Liver (tissue), 8 donors: ENCODE measurements at regions not wholly inside any gene's neighbourhood (a gene's known extent, or its start where the extent isn't known, plus 50 kb on each side); places are given as distances from the start of the nearest gene placed in this dataset.

Experiments used
- DNase-seq: peaks from one replicate; pipeline ENCODE4 v3.0.0-alpha.2; 2017; ENCODE audit warnings: low spot score
- H3K27ac ChIP-seq, 2 donors: one replicate each; pipeline ENCODE4 v1.7.0; 2013; ENCODE audit warnings: inconsistent platforms in 2 of 2, low read length in 2 of 2, control low read depth in 1 of 2, low read depth in 1 of 2, mild to moderate bottlenecking in 1 of 2
- H3K27me3 ChIP-seq, 4 donors: one replicate each; pipeline versions ENCODE4 v1.6.1 to v1.7.0; 2013; ENCODE audit warnings: low read length in 3 of 4, inconsistent platforms in 1 of 4, mild to moderate bottlenecking in 1 of 4, moderate library complexity in 1 of 4; ENCODE audit not compliant: control insufficient read depth in 4 of 4, insufficient read depth in 4 of 4
- H3K36me3 ChIP-seq, 4 donors: one replicate each; pipeline versions ENCODE4 v1.6.1 to v1.7.0; 2013; ENCODE audit warnings: low read length in 3 of 4, mild to moderate bottlenecking in 3 of 4, low read depth in 1 of 4, moderate library complexity in 1 of 4; ENCODE audit not compliant: control insufficient read depth in 4 of 4, insufficient read depth in 3 of 4
- H3K4me1 ChIP-seq, 4 donors: one replicate each; pipeline versions ENCODE4 v1.6.1 to v1.7.0; 2013; ENCODE audit warnings: low read length in 3 of 4, mild to moderate bottlenecking in 3 of 4, moderate library complexity in 1 of 4; ENCODE audit not compliant: control insufficient read depth in 4 of 4, insufficient read depth in 4 of 4
- H3K4me3 ChIP-seq, 3 donors: one replicate each; pipeline versions ENCODE4 v1.6.1 to v1.7.0; 2013; ENCODE audit warnings: low read length in 3 of 3, control low read depth in 1 of 3, low read depth in 1 of 3, mild to moderate bottlenecking in 1 of 3
- H3K9ac ChIP-seq, 2 donors: one replicate each; pipeline ENCODE4 v1.7.0; 2013; ENCODE audit warnings: low read length in 2 of 2, mild to moderate bottlenecking in 2 of 2, moderate library complexity in 2 of 2, control low read depth in 1 of 2, low read depth in 1 of 2
- H3K9me3 ChIP-seq, 4 donors: one replicate each; pipeline versions ENCODE4 v1.6.1 to v1.7.0; 2013; ENCODE audit warnings: low read length in 3 of 4; ENCODE audit not compliant: control insufficient read depth in 4 of 4
- EGR1 ChIP-seq, 2 donors: IDR thresholded peaks; 2 replicates each; pipeline ENCODE4 v1.6.1; 2016 to 2018; ENCODE audit warnings: antibody characterized with exemption in 2 of 2, low read depth in 2 of 2
- FOXA1 ChIP-seq: IDR thresholded peaks from 2 replicates; pipeline ENCODE4 v1.6.1; 2016; ENCODE audit warnings: antibody characterized with exemption
- FOXA2 ChIP-seq: IDR thresholded peaks from 2 replicates; pipeline ENCODE4 v1.6.1; 2016; ENCODE audit warnings: antibody characterized with exemption
- GABPA ChIP-seq, 2 donors: IDR thresholded peaks in 1 of 2; conservative IDR thresholded peaks in 1 of 2; 2 replicates each; pipeline ENCODE4 v1.6.1; 2016; ENCODE audit warnings: antibody characterized with exemption in 2 of 2, mild to moderate bottlenecking in 1 of 2, moderate library complexity in 1 of 2
- HNF4A ChIP-seq, 2 donors: conservative IDR thresholded peaks; 2 replicates each; pipeline ENCODE4 v1.6.1; 2016; ENCODE audit warnings: antibody characterized with exemption in 2 of 2, mild to moderate bottlenecking in 2 of 2
- HNF4G ChIP-seq: IDR thresholded peaks from 2 replicates; pipeline ENCODE4 v1.6.1; 2016; ENCODE audit warnings: antibody characterized with exemption
- JUND ChIP-seq, 2 donors: IDR thresholded peaks; 2 replicates each; pipeline ENCODE4 v1.6.1; 2016; ENCODE audit warnings: antibody characterized with exemption in 2 of 2
- NR2F2 ChIP-seq: IDR thresholded peaks from 2 replicates; pipeline ENCODE4 v1.6.1; 2016; ENCODE audit warnings: antibody characterized with exemption
- RAD21 ChIP-seq, 2 donors: IDR thresholded peaks; 2 replicates each; pipeline ENCODE4 v1.6.1; 2016; ENCODE audit warnings: antibody characterized with exemption in 2 of 2, mild to moderate bottlenecking in 2 of 2
- RXRA ChIP-seq, 2 donors: IDR thresholded peaks; 2 replicates each; pipeline ENCODE4 v1.6.1; 2017 to 2018; ENCODE audit warnings: antibody characterized with exemption in 2 of 2, mild to moderate bottlenecking in 1 of 2
- SP1 ChIP-seq: IDR thresholded peaks from 2 replicates; pipeline ENCODE4 v1.6.1; 2018; ENCODE audit warnings: antibody characterized with exemption, mild to moderate bottlenecking
- TAF1 ChIP-seq: conservative IDR thresholded peaks from 2 replicates; pipeline ENCODE4 v1.6.1; 2016; ENCODE audit warnings: antibody characterized with exemption, mild to moderate bottlenecking
- YY1 ChIP-seq: IDR thresholded peaks from 2 replicates; pipeline ENCODE4 v1.6.1; 2016; ENCODE audit warnings: antibody characterized with exemption, mild to moderate bottlenecking
- WGBS: extraction: QIAGEN DNeasy Blood & Tissue Kit; methylation state at CpG from one replicate; pipeline ENCODE4 v1.1.7; 2013; 5-methylcytosine and 5-hydroxymethylcytosine counted together
- TF ChIP-seq, protein P1 (sequence below): IDR thresholded peaks from 2 replicates; pipeline ENCODE4 v1.6.1; 2016; ENCODE audit warnings: antibody characterized with exemption
- TF ChIP-seq, protein P2 (sequence below): IDR thresholded peaks from 2 replicates; pipeline ENCODE4 v1.6.1; 2016; ENCODE audit warnings: antibody characterized with exemption
- TF ChIP-seq, protein P3 (sequence below): IDR thresholded peaks from 2 replicates; pipeline ENCODE4 v1.6.1; 2016; ENCODE audit warnings: antibody characterized with exemption, mild to moderate bottlenecking
- TF ChIP-seq, protein P4 (sequence below): IDR thresholded peaks from 2 replicates; pipeline ENCODE4 v1.6.1; 2016; ENCODE audit warnings: antibody characterized with exemption
- TF ChIP-seq, protein P5 (sequence below): fragments of 150-350 bp; IDR thresholded peaks from 2 replicates; pipeline ENCODE4 v1.5.1; 2017; ENCODE audit warnings: improper control_type of control experiment, low read depth, low read length; ENCODE audit not compliant: missing input control
- donor health status: healthy.
- donor health status: healthy.
- donor health status: healthy.
- donor health status: healthy.
- donor health status: healthy.

DNA sequence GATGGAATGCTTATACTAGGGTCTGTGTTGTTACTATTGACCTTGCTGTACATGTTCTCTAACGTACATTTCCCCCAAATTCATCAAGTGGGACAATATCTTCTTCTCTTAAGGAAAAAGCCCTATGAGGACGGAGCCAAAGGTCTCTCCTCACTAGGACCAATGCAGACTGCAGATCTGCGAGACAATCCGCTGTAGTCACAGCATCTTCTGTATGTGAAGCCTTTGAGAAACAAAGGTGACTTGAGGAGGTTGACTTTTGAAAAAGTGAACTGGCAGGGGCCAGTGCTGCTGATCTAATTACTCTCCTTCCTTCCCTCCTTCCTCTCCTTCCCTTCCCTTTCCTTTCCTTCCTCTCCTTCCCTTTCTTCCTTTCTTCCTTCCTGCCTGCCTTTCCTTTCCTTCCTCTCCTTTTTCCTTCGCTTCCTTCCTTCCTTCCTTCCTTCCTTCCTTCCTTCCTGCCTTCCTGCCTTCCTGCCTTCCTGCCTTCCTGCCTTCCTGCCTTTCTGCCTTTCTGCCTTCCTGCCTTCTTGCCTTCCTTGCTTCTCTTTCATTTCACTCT, 71.1 kb upstream of the BASP1 start:
- Histone ChIP-seq H3K36me3 (no peaks in the 10 kb centered on the region), H3K9me3 (no peaks in the 10 kb centered on the region), H3K4me1 (no peaks in the 10 kb centered on the region), H3K27ac (no peak overlapping the region), H3K27me3 (no peaks in the 10 kb centered on the region), H3K4me3 (no peak overlapping the region), H3K9ac (no peak overlapping the region)
- TF ChIP-seq JUND (IDR thresholded peaks at IDR 0.05), result no peak
- TF ChIP-seq, protein P1, sequence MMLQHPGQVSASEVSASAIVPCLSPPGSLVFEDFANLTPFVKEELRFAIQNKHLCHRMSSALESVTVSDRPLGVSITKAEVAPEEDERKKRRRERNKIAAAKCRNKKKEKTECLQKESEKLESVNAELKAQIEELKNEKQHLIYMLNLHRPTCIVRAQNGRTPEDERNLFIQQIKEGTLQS, result no peak
- TF ChIP-seq, protein P2, sequence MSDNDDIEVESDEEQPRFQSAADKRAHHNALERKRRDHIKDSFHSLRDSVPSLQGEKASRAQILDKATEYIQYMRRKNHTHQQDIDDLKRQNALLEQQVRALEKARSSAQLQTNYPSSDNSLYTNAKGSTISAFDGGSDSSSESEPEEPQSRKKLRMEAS, result no peak
- no peak for TF ChIP-seq FOXA1
- TF ChIP-seq, protein P3, sequence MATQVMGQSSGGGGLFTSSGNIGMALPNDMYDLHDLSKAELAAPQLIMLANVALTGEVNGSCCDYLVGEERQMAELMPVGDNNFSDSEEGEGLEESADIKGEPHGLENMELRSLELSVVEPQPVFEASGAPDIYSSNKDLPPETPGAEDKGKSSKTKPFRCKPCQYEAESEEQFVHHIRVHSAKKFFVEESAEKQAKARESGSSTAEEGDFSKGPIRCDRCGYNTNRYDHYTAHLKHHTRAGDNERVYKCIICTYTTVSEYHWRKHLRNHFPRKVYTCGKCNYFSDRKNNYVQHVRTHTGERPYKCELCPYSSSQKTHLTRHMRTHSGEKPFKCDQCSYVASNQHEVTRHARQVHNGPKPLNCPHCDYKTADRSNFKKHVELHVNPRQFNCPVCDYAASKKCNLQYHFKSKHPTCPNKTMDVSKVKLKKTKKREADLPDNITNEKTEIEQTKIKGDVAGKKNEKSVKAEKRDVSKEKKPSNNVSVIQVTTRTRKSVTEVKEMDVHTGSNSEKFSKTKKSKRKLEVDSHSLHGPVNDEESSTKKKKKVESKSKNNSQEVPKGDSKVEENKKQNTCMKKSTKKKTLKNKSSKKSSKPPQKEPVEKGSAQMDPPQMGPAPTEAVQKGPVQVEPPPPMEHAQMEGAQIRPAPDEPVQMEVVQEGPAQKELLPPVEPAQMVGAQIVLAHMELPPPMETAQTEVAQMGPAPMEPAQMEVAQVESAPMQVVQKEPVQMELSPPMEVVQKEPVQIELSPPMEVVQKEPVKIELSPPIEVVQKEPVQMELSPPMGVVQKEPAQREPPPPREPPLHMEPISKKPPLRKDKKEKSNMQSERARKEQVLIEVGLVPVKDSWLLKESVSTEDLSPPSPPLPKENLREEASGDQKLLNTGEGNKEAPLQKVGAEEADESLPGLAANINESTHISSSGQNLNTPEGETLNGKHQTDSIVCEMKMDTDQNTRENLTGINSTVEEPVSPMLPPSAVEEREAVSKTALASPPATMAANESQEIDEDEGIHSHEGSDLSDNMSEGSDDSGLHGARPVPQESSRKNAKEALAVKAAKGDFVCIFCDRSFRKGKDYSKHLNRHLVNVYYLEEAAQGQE, result no peak
- TF ChIP-seq EGR1 (IDR thresholded peaks at IDR 0.05; ENCODE audit: low read depth in 2 of 2), result no peak
- TF ChIP-seq, protein P4, sequence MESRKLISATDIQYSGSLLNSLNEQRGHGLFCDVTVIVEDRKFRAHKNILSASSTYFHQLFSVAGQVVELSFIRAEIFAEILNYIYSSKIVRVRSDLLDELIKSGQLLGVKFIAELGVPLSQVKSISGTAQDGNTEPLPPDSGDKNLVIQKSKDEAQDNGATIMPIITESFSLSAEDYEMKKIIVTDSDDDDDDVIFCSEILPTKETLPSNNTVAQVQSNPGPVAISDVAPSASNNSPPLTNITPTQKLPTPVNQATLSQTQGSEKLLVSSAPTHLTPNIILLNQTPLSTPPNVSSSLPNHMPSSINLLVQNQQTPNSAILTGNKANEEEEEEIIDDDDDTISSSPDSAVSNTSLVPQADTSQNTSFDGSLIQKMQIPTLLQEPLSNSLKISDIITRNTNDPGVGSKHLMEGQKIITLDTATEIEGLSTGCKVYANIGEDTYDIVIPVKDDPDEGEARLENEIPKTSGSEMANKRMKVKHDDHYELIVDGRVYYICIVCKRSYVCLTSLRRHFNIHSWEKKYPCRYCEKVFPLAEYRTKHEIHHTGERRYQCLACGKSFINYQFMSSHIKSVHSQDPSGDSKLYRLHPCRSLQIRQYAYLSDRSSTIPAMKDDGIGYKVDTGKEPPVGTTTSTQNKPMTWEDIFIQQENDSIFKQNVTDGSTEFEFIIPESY, result no peak
- TF ChIP-seq, protein P5, sequence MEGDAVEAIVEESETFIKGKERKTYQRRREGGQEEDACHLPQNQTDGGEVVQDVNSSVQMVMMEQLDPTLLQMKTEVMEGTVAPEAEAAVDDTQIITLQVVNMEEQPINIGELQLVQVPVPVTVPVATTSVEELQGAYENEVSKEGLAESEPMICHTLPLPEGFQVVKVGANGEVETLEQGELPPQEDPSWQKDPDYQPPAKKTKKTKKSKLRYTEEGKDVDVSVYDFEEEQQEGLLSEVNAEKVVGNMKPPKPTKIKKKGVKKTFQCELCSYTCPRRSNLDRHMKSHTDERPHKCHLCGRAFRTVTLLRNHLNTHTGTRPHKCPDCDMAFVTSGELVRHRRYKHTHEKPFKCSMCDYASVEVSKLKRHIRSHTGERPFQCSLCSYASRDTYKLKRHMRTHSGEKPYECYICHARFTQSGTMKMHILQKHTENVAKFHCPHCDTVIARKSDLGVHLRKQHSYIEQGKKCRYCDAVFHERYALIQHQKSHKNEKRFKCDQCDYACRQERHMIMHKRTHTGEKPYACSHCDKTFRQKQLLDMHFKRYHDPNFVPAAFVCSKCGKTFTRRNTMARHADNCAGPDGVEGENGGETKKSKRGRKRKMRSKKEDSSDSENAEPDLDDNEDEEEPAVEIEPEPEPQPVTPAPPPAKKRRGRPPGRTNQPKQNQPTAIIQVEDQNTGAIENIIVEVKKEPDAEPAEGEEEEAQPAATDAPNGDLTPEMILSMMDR, result no peak
- TF ChIP-seq RAD21 (IDR thresholded peaks at IDR 0.05), result no peak
- TF ChIP-seq TAF1, result no peak
- no peak for TF ChIP-seq YY1
- no peak for TF ChIP-seq NR2F2
- no peak for TF ChIP-seq RXRA (IDR thresholded peaks at IDR 0.05)
- TF ChIP-seq GABPA (IDR thresholded peaks at IDR 0.05 in 1 of 2, conservative IDR thresholded peaks at IDR 0.05 in 1 of 2), result no peak
- TF ChIP-seq SP1, result no peak
- no peak for TF ChIP-seq HNF4A (conservative IDR thresholded peaks at IDR 0.05)
- TF ChIP-seq FOXA2, result no peak
- TF ChIP-seq HNF4G, result no peak
- 84% methylated on average over 5 of the region's 5 CpGs for WGBS
- DNase-seq, result no peak
